ENCODE measurements at regions not wholly inside any gene's neighbourhood (a gene's known extent, or its start where the extent isn't known, plus 50 kb on each side); places are given as distances from the start of the nearest gene placed in this dataset.
A peak's percentile ranks its signal among the peaks of the same experiment; 100 is the strongest.

GRCh38 chr4:128358231-128358912, 70.8 kb upstream of the PGRMC2 start:
- H3K4me3 ChIP-seq (replicated peaks; ENCODE audit: low read depth, low read length): no peak overlapping the region
- TF ChIP-seq CTCF (IDR thresholded peaks at IDR 0.05; ENCODE audit: low read depth, low read length, missing control alignments): no peak
- DNase-seq (ENCODE audit: extremely low read depth, low read depth): peak; percentile 79

- no peak for TF ChIP-seq CTCF (IDR thresholded peaks at IDR 0.05; ENCODE audit: low read depth, low read length, missing control alignments)
- no peak overlapping the region for H3K4me3 ChIP-seq (replicated peaks; ENCODE audit: low read depth, low read length)
- no peak for DNase-seq (ENCODE audit: extremely low read depth, low read depth)
These were observed 69.7 kb upstream of the PGRMC2 start for GRCh38 chr4:128357286-128357685.

- no peak for DNase-seq (ENCODE audit: extremely low read depth, low read depth)
- TF ChIP-seq CTCF (IDR thresholded peaks at IDR 0.05; ENCODE audit: low read depth, low read length, missing control alignments): no peak
- H3K4me3 ChIP-seq (replicated peaks; ENCODE audit: low read depth, low read length): no peak overlapping the region
These were observed 67.7 kb upstream of the PGRMC2 start for GRCh38 chr4:128355305-128355704.

- DNase-seq (ENCODE audit: extremely low read depth, low read depth): peak; percentile 61
- no peak overlapping the region for H3K4me3 ChIP-seq (replicated peaks; ENCODE audit: low read depth, low read length)
These were observed 66.7 kb upstream of the PGRMC2 start for GRCh38 chr4:128354205-128354821.

GRCh38 chr4:128353791-128354190, 66.2 kb upstream of the PGRMC2 start:
- TF ChIP-seq CTCF (IDR thresholded peaks at IDR 0.05; ENCODE audit: low read depth, low read length, missing control alignments): no peak
- DNase-seq (ENCODE audit: extremely low read depth, low read depth): no peak
- H3K4me3 ChIP-seq (replicated peaks; ENCODE audit: low read depth, low read length): no peak overlapping the region

More at GRCh38 chr4:128354205-128354821, 66.7 kb upstream of the PGRMC2 start:
- TF ChIP-seq CTCF (IDR thresholded peaks at IDR 0.05; ENCODE audit: low read depth, low read length, missing control alignments): no peak

GRCh38 chr4:128351502-128351901, 63.9 kb upstream of the PGRMC2 start:
- no peak overlapping the region for H3K4me3 ChIP-seq (replicated peaks; ENCODE audit: low read depth, low read length)

More at GRCh38 chr4:128351502-128351901, 63.9 kb upstream of the PGRMC2 start:
- no peak for DNase-seq (ENCODE audit: extremely low read depth, low read depth)
- TF ChIP-seq CTCF (IDR thresholded peaks at IDR 0.05; ENCODE audit: low read depth, low read length, missing control alignments): no peak

All from HFF-Myc (cell line).